ENCODE measurements at regions not wholly inside any gene's neighbourhood (a gene's known extent, or its start where the extent isn't known, plus 50 kb on each side); places are given as distances from the start of the nearest gene placed in this dataset.

DNA sequence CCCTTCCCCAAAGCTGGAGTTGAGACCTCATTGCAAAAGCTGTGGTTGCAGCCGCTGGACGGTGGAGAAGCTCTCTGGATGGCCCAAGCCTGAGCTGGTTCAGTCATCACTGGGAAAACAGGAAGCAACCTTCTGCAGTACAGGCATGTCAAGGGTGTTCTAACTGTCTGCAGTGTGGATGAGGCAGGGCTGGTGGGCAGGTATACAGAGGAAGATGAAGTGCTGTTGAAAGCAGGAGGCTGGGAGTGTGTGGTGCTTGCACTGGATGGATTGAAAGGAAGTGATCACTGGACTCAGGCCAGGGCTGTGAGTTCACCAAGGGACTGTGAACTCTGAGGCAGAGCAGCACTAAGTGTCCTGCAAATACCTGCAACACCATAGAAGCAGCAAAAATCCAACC lies 89.0 kb upstream of the NOX3 start:
- Histone ChIP-seq H3K9me3 (no peaks in the 10 kb centered on the region), H3K27me3 (no peaks in the 10 kb centered on the region), H3K36me3 (no peaks in the 10 kb centered on the region), H3K27ac (no peak overlapping the region), H3K4me3 (no peak overlapping the region), H3K4me1 (no peaks in the 10 kb centered on the region)
- TF ChIP-seq POLR2A (IDR thresholded peaks at IDR 0.05) (no peak), POLR2AphosphoS5 (IDR thresholded peaks at IDR 0.05) (no peak), EP300 (IDR thresholded peaks at IDR 0.05) (no peak)
- TF ChIP-seq, protein P1, sequence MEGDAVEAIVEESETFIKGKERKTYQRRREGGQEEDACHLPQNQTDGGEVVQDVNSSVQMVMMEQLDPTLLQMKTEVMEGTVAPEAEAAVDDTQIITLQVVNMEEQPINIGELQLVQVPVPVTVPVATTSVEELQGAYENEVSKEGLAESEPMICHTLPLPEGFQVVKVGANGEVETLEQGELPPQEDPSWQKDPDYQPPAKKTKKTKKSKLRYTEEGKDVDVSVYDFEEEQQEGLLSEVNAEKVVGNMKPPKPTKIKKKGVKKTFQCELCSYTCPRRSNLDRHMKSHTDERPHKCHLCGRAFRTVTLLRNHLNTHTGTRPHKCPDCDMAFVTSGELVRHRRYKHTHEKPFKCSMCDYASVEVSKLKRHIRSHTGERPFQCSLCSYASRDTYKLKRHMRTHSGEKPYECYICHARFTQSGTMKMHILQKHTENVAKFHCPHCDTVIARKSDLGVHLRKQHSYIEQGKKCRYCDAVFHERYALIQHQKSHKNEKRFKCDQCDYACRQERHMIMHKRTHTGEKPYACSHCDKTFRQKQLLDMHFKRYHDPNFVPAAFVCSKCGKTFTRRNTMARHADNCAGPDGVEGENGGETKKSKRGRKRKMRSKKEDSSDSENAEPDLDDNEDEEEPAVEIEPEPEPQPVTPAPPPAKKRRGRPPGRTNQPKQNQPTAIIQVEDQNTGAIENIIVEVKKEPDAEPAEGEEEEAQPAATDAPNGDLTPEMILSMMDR (IDR thresholded peaks at IDR 0.05) = no peak
- 80% methylated on average over 2 of the region's 2 CpGs for WGBS
- no peak for DNase-seq (ENCODE audit: low spot score in 2 of 2)

DNA sequence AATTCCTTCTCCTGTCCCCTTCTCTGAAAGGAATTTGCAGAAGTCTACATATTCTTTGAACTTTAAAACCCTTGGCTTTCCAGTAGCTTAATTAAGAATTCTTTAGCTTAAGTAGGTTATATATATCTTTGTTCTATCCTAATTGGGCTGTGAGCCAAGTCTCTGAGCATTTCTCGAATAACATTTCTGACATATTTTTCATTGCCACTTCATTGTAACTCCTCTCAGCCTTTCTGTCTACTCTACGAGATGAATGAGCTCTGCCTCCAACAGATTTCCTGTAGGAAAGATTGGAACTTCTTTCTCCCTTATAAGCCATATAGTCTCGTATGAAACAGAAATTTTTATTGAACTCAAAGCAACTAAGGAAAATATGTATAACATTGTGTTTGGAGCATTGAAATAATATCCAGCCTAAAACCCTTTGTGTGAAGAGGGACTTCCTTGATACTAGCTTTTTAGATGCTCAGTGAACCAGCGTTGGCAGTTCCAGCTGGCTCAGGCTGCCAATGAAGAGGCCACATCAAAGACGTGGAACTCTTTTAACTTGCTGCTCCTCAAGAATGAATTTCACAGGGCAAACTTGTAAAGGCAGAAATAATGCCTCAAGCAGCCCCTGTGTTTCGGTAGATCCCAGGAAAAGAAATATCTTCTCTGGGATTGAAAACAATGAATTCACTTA lies 87.7 kb upstream of the NOX3 start:
- Histone ChIP-seq H3K27me3 (no peaks in the 10 kb centered on the region), H3K4me3 (no peak overlapping the region), H3K27ac (no peak overlapping the region), H3K4me1 (no peaks in the 10 kb centered on the region), H3K9me3 (no peaks in the 10 kb centered on the region), H3K36me3 (no peaks in the 10 kb centered on the region)
- WGBS = 35% methylated on average over 6 of the region's 6 CpGs
- DNase-seq (ENCODE audit: low spot score in 2 of 2) = no peak
- TF ChIP-seq, protein P1 (IDR thresholded peaks at IDR 0.05) = no peak
- no peak for TF ChIP-seq EP300 (IDR thresholded peaks at IDR 0.05)
- TF ChIP-seq POLR2AphosphoS5 (IDR thresholded peaks at IDR 0.05) = no peak

DNA sequence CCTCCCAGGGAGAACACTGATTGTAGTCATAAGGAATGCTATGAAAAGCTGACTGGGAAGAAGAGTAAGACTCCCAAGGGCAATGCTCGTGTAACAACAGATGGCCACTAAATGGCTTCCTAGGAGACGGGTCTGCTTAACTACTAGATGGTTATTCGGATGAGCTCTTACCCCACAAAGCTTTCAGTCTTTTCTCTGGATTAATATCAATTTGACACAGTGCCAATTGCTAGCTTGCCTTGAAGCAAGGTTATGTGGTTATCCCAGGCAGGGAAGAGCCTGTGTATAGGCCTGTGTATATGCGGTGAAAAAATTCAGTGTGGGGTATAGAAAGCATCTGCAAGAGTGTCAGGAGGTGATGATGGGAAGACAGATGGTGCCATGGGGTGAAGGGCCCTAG lies 86.4 kb upstream of the NOX3 start:
- Histone ChIP-seq H3K27ac (no peak overlapping the region), H3K4me3 (no peak overlapping the region), H3K9me3 (no peaks in the 10 kb centered on the region), H3K36me3 (no peaks in the 10 kb centered on the region), H3K27me3 (no peaks in the 10 kb centered on the region), H3K4me1 (no peaks in the 10 kb centered on the region)
- 76% methylated on average over 4 of the region's 4 CpGs for WGBS
- TF ChIP-seq POLR2A (IDR thresholded peaks at IDR 0.05) = no peak
- TF ChIP-seq, protein P1 (IDR thresholded peaks at IDR 0.05) = no peak
- TF ChIP-seq EP300 (IDR thresholded peaks at IDR 0.05) = no peak
- no peak for TF ChIP-seq POLR2AphosphoS5 (IDR thresholded peaks at IDR 0.05)
- no peak for DNase-seq (ENCODE audit: low spot score in 2 of 2)

DNA sequence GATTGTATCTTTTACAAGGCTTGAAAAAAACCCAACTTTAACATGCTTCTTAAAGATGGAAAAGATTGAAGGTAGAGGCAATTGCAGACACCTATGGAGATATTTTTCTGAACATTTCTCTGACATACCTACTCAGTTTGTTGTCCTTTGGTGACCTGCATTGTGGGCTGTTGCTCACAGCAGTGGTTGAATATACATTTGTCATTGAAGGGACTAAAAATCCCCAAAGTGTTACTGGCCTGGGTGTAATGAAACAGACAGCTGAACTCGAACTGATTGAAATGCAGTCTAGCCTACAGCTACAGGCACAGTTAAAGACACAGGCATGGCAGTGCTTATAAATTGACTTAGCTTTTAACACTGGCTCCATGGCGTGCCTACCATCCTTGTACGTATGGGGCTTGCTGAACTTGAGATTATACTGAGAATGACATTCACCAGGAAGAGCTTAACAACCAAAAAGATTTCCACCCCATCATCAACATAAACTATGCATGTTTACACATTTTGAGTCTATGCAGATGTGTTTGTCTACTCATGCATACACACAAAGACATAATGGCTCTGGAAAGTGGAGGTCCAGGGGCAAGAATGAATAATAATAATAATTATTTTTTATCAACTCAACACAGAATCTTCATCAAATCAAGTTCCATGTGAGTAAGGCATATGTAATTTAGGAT lies 83.2 kb upstream of the NOX3 start:
- H3K9me3 ChIP-seq = no peaks in the 10 kb centered on the region
- whole genome bisulfite sequencing = 75% methylated on average over 3 of the region's 3 CpGs
- no peak for DNase-seq (ENCODE audit: low spot score in 2 of 2)
- no peaks in the 10 kb centered on the region for H3K27me3 ChIP-seq
- TF ChIP-seq POLR2A (IDR thresholded peaks at IDR 0.05) = no peak
- no peak for TF ChIP-seq EP300 (IDR thresholded peaks at IDR 0.05)
- TF ChIP-seq, protein P1 (IDR thresholded peaks at IDR 0.05) = no peak
- no peak for TF ChIP-seq POLR2AphosphoS5 (IDR thresholded peaks at IDR 0.05)
- H3K4me1 ChIP-seq = no peaks in the 10 kb centered on the region
- H3K27ac ChIP-seq = no peak overlapping the region
- H3K4me3 ChIP-seq = no peak overlapping the region
- H3K36me3 ChIP-seq = no peaks in the 10 kb centered on the region

DNA sequence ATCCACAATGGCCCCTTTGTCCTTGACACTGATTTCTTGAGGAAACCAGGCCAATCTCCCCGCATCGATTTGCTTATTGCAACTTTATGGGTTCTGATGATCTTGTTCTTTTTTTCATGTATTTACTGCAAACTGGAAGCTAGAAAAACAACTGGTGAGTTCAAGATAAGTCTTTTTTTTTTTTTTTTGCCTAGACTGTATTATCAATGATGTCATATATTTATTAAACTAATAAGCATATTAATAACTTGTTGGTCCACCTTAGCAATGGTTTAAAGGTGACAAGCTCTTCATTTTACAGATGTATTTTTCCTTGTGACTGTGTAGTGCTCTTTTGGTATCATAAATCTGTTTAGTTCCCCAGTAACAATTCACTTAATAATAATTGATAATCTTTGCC lies 79.0 kb upstream of the NOX3 start:
- DNase-seq (ENCODE audit: low spot score in 2 of 2) = no peak
- 70% methylated on average over 2 of the region's 2 CpGs for WGBS

More for the DNA sequence above, 79.0 kb upstream of the NOX3 start:
- no peaks in the 10 kb centered on the region for H3K27me3 ChIP-seq
- H3K27ac ChIP-seq = no peak overlapping the region
- no peak overlapping the region for H3K4me3 ChIP-seq
- H3K4me1 ChIP-seq = peaks cover 2% of the 10 kb centered on the region
- TF ChIP-seq POLR2AphosphoS5 (IDR thresholded peaks at IDR 0.05) (no peak), EP300 (IDR thresholded peaks at IDR 0.05) (no peak), POLR2A (IDR thresholded peaks at IDR 0.05) (no peak)
- TF ChIP-seq, protein P1 (IDR thresholded peaks at IDR 0.05) = no peak
- H3K9me3 ChIP-seq = no peaks in the 10 kb centered on the region
- H3K36me3 ChIP-seq = no peaks in the 10 kb centered on the region

Measured in suprapubic skin (tissue), 4 donors.